ENCODE measurements at regions not wholly inside any gene's neighbourhood (a gene's known extent, or its start where the extent isn't known, plus 50 kb on each side); places are given as distances from the start of the nearest gene placed in this dataset.

- no peak overlapping the region for H3K14ac ChIP-seq (replicated peaks; ENCODE audit: low read depth, low read length)
- CTCF ChIA-PET, result no interaction called here
- H2AFZ ChIP-seq (replicated peaks; ENCODE audit: low read length, poor library complexity), result no peak overlapping the region
- no peaks in the 10 kb centered on the region for H3K4me1 ChIP-seq (ENCODE audit: control insufficient read depth, insufficient read depth, low read length)
- TF ChIP-seq POLR2A (IDR thresholded peaks at IDR 0.05; ENCODE audit: low read depth, low read length), result no peak
- no peak overlapping the region for H3K27ac ChIP-seq (ENCODE audit: insufficient read depth, low read length)
- no peak overlapping the region for H2AK9ac ChIP-seq (replicated peaks; ENCODE audit: low read depth, low read length, poor library complexity)
- no peak overlapping the region for H2BK15ac ChIP-seq (ENCODE audit: low read depth, low read length)
- intact Hi-C loops (cut with micrococcal nuclease), result no loop called here
- no peak overlapping the region for H4K8ac ChIP-seq (ENCODE audit: low read depth in 2 of 2, low read length in 2 of 2)
- no peak overlapping the region for H2BK5ac ChIP-seq (ENCODE audit: low read depth, low read length, poor library complexity, severe bottlenecking)
- no peaks in the 10 kb centered on the region for H4K20me1 ChIP-seq (ENCODE audit: insufficient read depth, low read length)
- no TSS peak for BruUV-seq (replicated peaks)
- DNase-seq (no peak), ATAC-seq (ENCODE audit: low read depth) (no peak)
- H2BK120ac ChIP-seq (ENCODE audit: low read depth, low read length), result no peak overlapping the region
- no peaks in the 10 kb centered on the region for H3K9me1 ChIP-seq (ENCODE audit: insufficient read depth, low read length)
- POLR2A ChIA-PET (ENCODE audit: unreplicated experiment), result no interaction called here
- H3K23ac ChIP-seq (ENCODE audit: low read depth, low read length), result no peak overlapping the region
- no peak overlapping the region for H3K4me3 ChIP-seq (ENCODE audit: insufficient read depth, low read depth, low read length)
- H3K79me1 ChIP-seq (ENCODE audit: low read depth in 1 of 2, low read length in 2 of 2), result no peaks in the 10 kb centered on the region
- no peak overlapping the region for H3K56ac ChIP-seq (ENCODE audit: extremely low read depth, insufficient read depth, low read length)
- no peak overlapping the region for H3K4ac ChIP-seq (ENCODE audit: low read depth, low read length)
- dilution Hi-C loops (cut with HindIII; ENCODE audit: low sequenced_read_pairs, unreplicated experiment), result no loop called here
- no peak overlapping the region for H3K9ac ChIP-seq (ENCODE audit: low read depth, low read length)
- WGBS, 2 experiments (ENCODE audit: extremely low coverage in 2 of 2, insufficient read length in 1 of 2), result no CpG with 5 or more reads among the region's 2 CpGs
- H3K4me2 ChIP-seq (ENCODE audit: low read depth, low read length), result no peak overlapping the region
- no peak overlapping the region for H2AK5ac ChIP-seq (ENCODE audit: low read depth, low read length)
- in situ Hi-C loops (cut with MboI; ENCODE audit: low sequenced_read_pairs), result no loop called here
- H3K18ac ChIP-seq (ENCODE audit: low read depth, low read length), result no peak overlapping the region
- no peaks in the 10 kb centered on the region for H3K36me3 ChIP-seq (ENCODE audit: control insufficient read depth, insufficient read depth, low read length)
- H4K91ac ChIP-seq (ENCODE audit: insufficient read depth, low read depth, low read length), result no peak overlapping the region
- no peaks in the 10 kb centered on the region for H3K27me3 ChIP-seq (ENCODE audit: control insufficient read depth, insufficient read depth, low read length)
- H4K5ac ChIP-seq (ENCODE audit: low read depth, low read length), result no peak overlapping the region
- H2BK20ac ChIP-seq (ENCODE audit: low read depth, low read length), result no peak overlapping the region
- H3K9me3 ChIP-seq (ENCODE audit: control insufficient read depth, insufficient read depth, low read length), result 0 out of 2 replicates have a peak, but pooled peaks cover 1% of the 10 kb centered on the region
Measured at GRCh38 chr9:24712206-24712605, 166.5 kb upstream of the IZUMO3 start.

All from IMR-90 (cell line).